ENCODE measurements at regions not wholly inside any gene's neighbourhood (a gene's known extent, or its start where the extent isn't known, plus 50 kb on each side); places are given as distances from the start of the nearest gene placed in this dataset.

- H3K4me1 ChIP-seq (ENCODE audit: control insufficient read depth in 2 of 2, insufficient read depth in 2 of 2, low read length in 2 of 2), result no peaks in the 10 kb centered on the region
- TF ChIP-seq EZH2 (IDR thresholded peaks at IDR 0.05; ENCODE audit: borderline replicate concordance, insufficient read depth, low read depth, low read length, poor library complexity, severe bottlenecking) (no peak), CTCF (IDR thresholded peaks at IDR 0.05) (no peak)
- no peak overlapping the region for H3K4me2 ChIP-seq (replicated peaks; ENCODE audit: low read depth, low read length, poor library complexity, severe bottlenecking)
- no peaks in the 10 kb centered on the region for H4K20me1 ChIP-seq (ENCODE audit: control insufficient read depth, insufficient read depth, low read length, poor library complexity, severe bottlenecking)
- ATAC-seq (ENCODE audit: low read depth) (no peak), DNase-seq (no peak)
- WGBS (ENCODE audit: insufficient coverage), result no CpG with 5 or more reads among the region's 1 CpG
- intact Hi-C loops (cut with micrococcal nuclease), result no loop called here
- peaks cover 0 to 2% (median 0%) of the 10 kb centered on the region in 3 donors for H3K9me3 ChIP-seq (ENCODE audit: control extremely low read depth in 1 of 3, control insufficient read depth in 2 of 3, insufficient read depth in 1 of 3, low read length in 2 of 3)
- H2AFZ ChIP-seq (ENCODE audit: insufficient read depth, low read depth, low read length, poor library complexity, severe bottlenecking), result no peak overlapping the region
- no peaks in the 10 kb centered on the region for H3K27me3 Mint-ChIP-seq
- H3K27ac ChIP-seq (ENCODE audit: low read length in 2 of 2), result no peak overlapping the region
- no peak overlapping the region for H3K4me3 Mint-ChIP-seq
- H3K4me3 ChIP-seq (ENCODE audit: control extremely low read depth in 1 of 5, extremely low read depth in 1 of 5, insufficient read depth in 1 of 5, low read depth in 2 of 5, low read length in 4 of 5), result no peak overlapping the region
- H3K27me3 ChIP-seq (replicated peaks in 1 of 4; ENCODE audit: control extremely low read depth in 1 of 4, control insufficient read depth in 3 of 4, insufficient read depth in 4 of 4, low read length in 3 of 4), result no peaks in the 10 kb centered on the region
- H3K79me2 ChIP-seq (ENCODE audit: control insufficient read depth, insufficient read depth, low read length), result no peaks in the 10 kb centered on the region
- H3K36me3 ChIP-seq (replicated peaks in 1 of 2; ENCODE audit: control extremely low read depth in 1 of 2, control insufficient read depth in 1 of 2, extremely low read depth in 1 of 2, insufficient read depth in 2 of 2, low read length in 1 of 2), result no peaks in the 10 kb centered on the region
- H3K27ac Mint-ChIP-seq, result no peak overlapping the region
- H3K4me1 Mint-ChIP-seq, result no peaks in the 10 kb centered on the region
- peaks cover 4% of the 10 kb centered on the region for H3K9me3 Mint-ChIP-seq (ENCODE audit: insufficient read depth)
- ChIA-PET CTCF (no interaction called here), POLR2A (no interaction called here)
- H3K9ac ChIP-seq (ENCODE audit: low read length), result no peak overlapping the region
These were observed 121.1 kb downstream of the HGF start for GRCh38 chr7:81648716-81649115.

- no peaks in the 10 kb centered on the region for H3K27me3 Mint-ChIP-seq
- Histone ChIP-seq H3K4me2 (replicated peaks; ENCODE audit: low read depth, low read length, poor library complexity, severe bottlenecking) (no peak overlapping the region), H2AFZ (ENCODE audit: insufficient read depth, low read depth, low read length, poor library complexity, severe bottlenecking) (no peak overlapping the region), H3K27ac (ENCODE audit: low read length in 2 of 2) (no peak overlapping the region), H3K36me3 (replicated peaks in 1 of 2; ENCODE audit: control extremely low read depth in 1 of 2, control insufficient read depth in 1 of 2, extremely low read depth in 1 of 2, insufficient read depth in 2 of 2, low read length in 1 of 2) (no peaks in the 10 kb centered on the region), H3K27me3 (replicated peaks in 1 of 4; ENCODE audit: control extremely low read depth in 1 of 4, control insufficient read depth in 3 of 4, insufficient read depth in 4 of 4, low read length in 3 of 4) (no peaks in the 10 kb centered on the region), H3K4me1 (ENCODE audit: control insufficient read depth in 2 of 2, insufficient read depth in 2 of 2, low read length in 2 of 2) (no peaks in the 10 kb centered on the region), H3K79me2 (ENCODE audit: control insufficient read depth, insufficient read depth, low read length) (no peaks in the 10 kb centered on the region), H4K20me1 (ENCODE audit: control insufficient read depth, insufficient read depth, low read length, poor library complexity, severe bottlenecking) (no peaks in the 10 kb centered on the region), H3K4me3 (ENCODE audit: control extremely low read depth in 1 of 5, extremely low read depth in 1 of 5, insufficient read depth in 1 of 5, low read depth in 2 of 5, low read length in 4 of 5) (no peak overlapping the region), H3K9ac (ENCODE audit: low read length) (no peak overlapping the region), H3K9me3 (ENCODE audit: control extremely low read depth in 1 of 3, control insufficient read depth in 2 of 3, insufficient read depth in 1 of 3, low read length in 2 of 3) (no peaks in the 10 kb centered on the region)
- WGBS (ENCODE audit: insufficient coverage), result 100% methylated on average over 3 of the region's 5 CpGs
- POLR2A ChIA-PET, result no interaction called here
- no peak overlapping the region for H3K27ac Mint-ChIP-seq
- TF ChIP-seq EZH2 (IDR thresholded peaks at IDR 0.05; ENCODE audit: borderline replicate concordance, insufficient read depth, low read depth, low read length, poor library complexity, severe bottlenecking) (no peak), CTCF (IDR thresholded peaks at IDR 0.05) (no peak)
- DNase-seq (no peak), ATAC-seq (ENCODE audit: low read depth) (no peak)
- H3K4me1 Mint-ChIP-seq, result no peaks in the 10 kb centered on the region
- no peak overlapping the region for H3K4me3 Mint-ChIP-seq
- intact Hi-C loops (cut with micrococcal nuclease), result no loop called here
- H3K9me3 Mint-ChIP-seq (ENCODE audit: insufficient read depth), result no peaks in the 10 kb centered on the region
- CTCF ChIA-PET, result no interaction called here
These were observed 124.4 kb downstream of the HGF start for GRCh38 chr7:81645435-81645834.

Measured in B cell (primary cell).